ENCODE measurements at regions not wholly inside any gene's neighbourhood (a gene's known extent, or its start where the extent isn't known, plus 50 kb on each side); places are given as distances from the start of the nearest gene placed in this dataset.

DNA sequence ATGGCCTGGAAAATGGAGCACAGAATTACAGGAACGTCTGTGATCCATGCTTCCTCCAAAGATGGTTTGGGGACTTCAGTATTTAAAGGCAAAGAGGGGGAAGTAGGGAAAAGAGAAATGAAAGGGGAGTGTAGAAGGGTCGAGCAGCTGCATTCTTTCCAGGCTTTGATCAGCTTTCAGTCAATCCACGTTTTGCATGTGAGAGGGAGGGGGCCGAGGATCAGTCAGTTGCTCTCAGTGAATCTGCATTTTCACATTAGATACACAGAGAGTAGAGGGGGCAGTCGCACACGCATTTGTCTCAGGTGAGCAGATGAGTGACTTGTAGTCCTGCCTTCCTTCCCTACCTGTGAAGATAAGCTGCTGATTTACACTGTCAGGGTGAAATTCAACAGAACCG is 78.8 kb downstream of the FOXF2 start:
- WGBS, 2 donors = 55 to 61% methylated on average over 7 of the region's 7 CpGs
- Histone ChIP-seq H3K27me3 (no peaks in the 10 kb centered on the region), H3K36me3 (no peaks in the 10 kb centered on the region), H3K4me3 (no peak overlapping the region), H3K27ac (no peak overlapping the region), H3K4me1 (no peaks in the 10 kb centered on the region), H3K9me3 (no peaks in the 10 kb centered on the region)
- ATAC-seq (ENCODE audit: low FRiP score in 2 of 2) (no peak), DNase-seq (no peak)
- TF ChIP-seq EP300 (IDR thresholded peaks at IDR 0.05) (no peak), POLR2AphosphoS5 (IDR thresholded peaks at IDR 0.05) (no peak), POLR2A (IDR thresholded peaks at IDR 0.05) (no peak), CTCF (IDR thresholded peaks at IDR 0.05) (no peak)

DNA sequence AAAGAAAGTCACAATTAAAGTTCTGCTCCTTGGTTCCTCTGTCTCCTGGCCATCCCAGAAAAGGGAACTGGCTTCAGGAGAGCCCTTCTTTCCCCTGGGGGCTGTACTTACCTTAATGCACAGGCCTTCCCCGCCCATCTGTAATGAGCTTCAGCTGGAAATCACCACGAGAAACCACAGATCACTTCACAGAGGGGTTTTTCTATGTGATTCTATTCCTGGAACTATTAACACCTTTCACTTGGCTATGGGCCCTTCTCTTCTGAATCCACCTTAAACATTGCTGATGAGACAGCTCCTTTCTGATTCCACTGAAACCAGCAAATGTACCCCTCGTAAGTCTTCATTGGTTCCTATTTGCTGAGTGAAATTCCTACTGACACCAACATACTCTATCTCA is 80.7 kb downstream of the FOXF2 start:
- DNase-seq (no peak), ATAC-seq (ENCODE audit: low FRiP score in 2 of 2) (no peak)
- no peaks in the 10 kb centered on the region for H3K4me1 ChIP-seq
- H3K36me3 ChIP-seq = no peaks in the 10 kb centered on the region
- 48 to 82% methylated on average over 3 of the region's 3 CpGs for WGBS, 2 donors
- H3K4me3 ChIP-seq = no peak overlapping the region
- H3K27ac ChIP-seq = no peak overlapping the region
- no peaks in the 10 kb centered on the region for H3K27me3 ChIP-seq
- no peaks in the 10 kb centered on the region for H3K9me3 ChIP-seq
- TF ChIP-seq CTCF (IDR thresholded peaks at IDR 0.05) (no peak), POLR2A (IDR thresholded peaks at IDR 0.05) (no peak), EP300 (IDR thresholded peaks at IDR 0.05) (no peak), POLR2AphosphoS5 (IDR thresholded peaks at IDR 0.05) (no peak)

- Histone ChIP-seq H3K4me1 (no peaks in the 10 kb centered on the region), H3K36me3 (no peaks in the 10 kb centered on the region), H3K9me3 (no peaks in the 10 kb centered on the region), H3K27me3 (no peaks in the 10 kb centered on the region), H3K4me3 (no peak overlapping the region), H3K27ac (no peak overlapping the region)
- TF ChIP-seq EP300 (IDR thresholded peaks at IDR 0.05) (no peak), POLR2AphosphoS5 (IDR thresholded peaks at IDR 0.05) (no peak), CTCF (IDR thresholded peaks at IDR 0.05) (no peak), POLR2A (IDR thresholded peaks at IDR 0.05) (no peak)
- DNase-seq (no peak), ATAC-seq (ENCODE audit: low FRiP score in 2 of 2) (no peak)
Measured at GRCh38 chr6:1472643-1473042, 83.3 kb downstream of the FOXF2 start.

DNA sequence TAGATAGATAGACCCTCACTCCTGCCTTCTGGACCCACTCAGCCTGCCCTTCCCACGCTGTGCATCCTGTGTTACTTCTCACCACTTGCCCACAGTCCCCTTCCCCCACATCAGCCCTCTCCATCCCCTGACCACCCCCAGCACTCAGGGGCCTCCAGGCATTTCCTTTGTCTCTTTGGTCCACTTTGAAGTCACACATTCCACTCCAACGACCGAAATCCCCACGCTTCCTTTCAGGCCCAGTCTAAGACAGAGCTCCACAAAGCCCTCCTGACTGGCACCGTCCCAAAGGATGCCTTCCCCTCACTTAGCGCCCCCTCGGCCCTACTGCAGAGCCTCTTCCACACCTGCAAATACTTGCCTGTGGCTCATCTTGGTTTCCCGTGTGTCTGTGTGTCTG is 83.8 kb downstream of the FOXF2 start:
- Histone ChIP-seq H3K36me3 (no peaks in the 10 kb centered on the region), H3K27ac (no peak overlapping the region), H3K27me3 (no peaks in the 10 kb centered on the region), H3K4me1 (no peaks in the 10 kb centered on the region), H3K9me3 (no peaks in the 10 kb centered on the region), H3K4me3 (no peak overlapping the region)
- WGBS, 2 donors = 52 to 58% methylated on average over 8 of the region's 8 CpGs
- DNase-seq (no peak), ATAC-seq (ENCODE audit: low FRiP score in 2 of 2) (no peak)
- TF ChIP-seq POLR2AphosphoS5 (IDR thresholded peaks at IDR 0.05) (no peak), POLR2A (IDR thresholded peaks at IDR 0.05) (no peak), CTCF (IDR thresholded peaks at IDR 0.05) (no peak)

DNA sequence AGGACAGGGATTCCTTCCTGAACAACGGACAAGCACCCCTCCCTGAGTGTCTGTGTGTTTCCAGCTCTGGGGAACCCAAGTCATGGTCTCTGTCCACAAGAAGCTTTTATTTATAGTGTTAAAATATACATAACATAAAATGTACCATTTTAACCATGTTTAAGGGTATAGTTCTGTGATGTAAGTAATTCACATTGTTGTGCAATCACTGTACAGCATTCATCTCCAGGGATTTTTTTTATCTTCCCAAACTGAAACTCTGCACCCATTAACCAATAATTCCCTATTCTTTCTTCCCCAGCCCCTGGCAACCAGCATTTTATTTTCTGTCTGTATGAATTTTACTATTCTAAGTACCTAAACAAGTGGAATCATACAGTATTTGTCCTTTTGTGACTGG is 84.2 kb downstream of the FOXF2 start:
- no peak for DNase-seq
- Histone ChIP-seq H3K4me3 (no peak overlapping the region), H3K36me3 (no peaks in the 10 kb centered on the region), H3K4me1 (no peaks in the 10 kb centered on the region), H3K27ac (no peak overlapping the region), H3K9me3 (no peaks in the 10 kb centered on the region), H3K27me3 (no peaks in the 10 kb centered on the region)
- WGBS, 2 donors = 53 to 54% methylated on average over 1 of the region's 1 CpG
- ATAC-seq (ENCODE audit: low FRiP score in 2 of 2) = no peak
- TF ChIP-seq CTCF (IDR thresholded peaks at IDR 0.05) = no peak
- TF ChIP-seq EP300 (IDR thresholded peaks at IDR 0.05) = no peak
- TF ChIP-seq POLR2A (IDR thresholded peaks at IDR 0.05) = no peak

Data from upper lobe of left lung (tissue), 6 donors.